Stimulated activated CD4-positive, alpha-beta T cell treated with anti-CD3 and anti-CD28 coated beads, Interleukin-4, amount 100 ng/mL, for 1 hour (primary cell): ENCODE measurements at regions not wholly inside any gene's neighbourhood (a gene's known extent, or its start where the extent isn't known, plus 50 kb on each side); places are given as distances from the start of the nearest gene placed in this dataset.
"Not testable (repeated sequence)": the region's sequence is repeated elsewhere in the genome, so short reads cannot be mapped to it uniquely, and the experiment has no call there.

Experiments
- DNase-seq: peaks from one replicate; pipeline ENCODE4 v3.0.0-alpha.2; 2020

- no peak for DNase-seq
These were observed 329.3 kb downstream of the TBL1XR1 start for GRCh38 chr3:176867681-176868663.

GRCh38 chr3:176861137-176861536 lies 336.1 kb downstream of the TBL1XR1 start:
- DNase-seq: no peak

- no peak for DNase-seq
These were observed 340.6 kb downstream of the TBL1XR1 start for GRCh38 chr3:176856721-176857120.

GRCh38 chr3:176855901-176856486 lies 341.3 kb downstream of the TBL1XR1 start:
- DNase-seq: no peak

GRCh38 chr3:176855213-176855612 lies 342.1 kb downstream of the TBL1XR1 start:
- DNase-seq: no peak

- no peak for DNase-seq
These were observed 346.8 kb downstream of the TBL1XR1 start for GRCh38 chr3:176850498-176850897.

GRCh38 chr3:176848431-176849214 lies 348.7 kb downstream of the TBL1XR1 start:
- DNase-seq: no peak

GRCh38 chr3:176842914-176843313 lies 354.4 kb downstream of the TBL1XR1 start:
- no peak for DNase-seq

- DNase-seq: no peak
These were observed 356.5 kb downstream of the TBL1XR1 start for GRCh38 chr3:176840641-176841286.

- no peak for DNase-seq
These were observed 357.4 kb downstream of the TBL1XR1 start for GRCh38 chr3:176839901-176840300.

- no peak for DNase-seq
These were observed 357.8 kb downstream of the TBL1XR1 start for GRCh38 chr3:176839466-176839865.

- DNase-seq: not testable (repeated sequence)
These were observed 370.0 kb downstream of the TBL1XR1 start for GRCh38 chr3:176827244-176827643.

GRCh38 chr3:176824811-176825210 lies 372.5 kb downstream of the TBL1XR1 start:
- no peak for DNase-seq

GRCh38 chr3:176820764-176821163 lies 376.5 kb downstream of the TBL1XR1 start:
- no peak for DNase-seq

- no peak for DNase-seq
These were observed 380.3 kb downstream of the TBL1XR1 start for GRCh38 chr3:176816937-176817336.

GRCh38 chr3:176814285-176814684 lies 383.0 kb downstream of the TBL1XR1 start:
- no peak for DNase-seq

- DNase-seq: no peak
These were observed 389.3 kb downstream of the TBL1XR1 start for GRCh38 chr3:176807938-176808337.

GRCh38 chr3:176799675-176800074 lies 397.6 kb downstream of the TBL1XR1 start:
- no peak for DNase-seq

- DNase-seq: no peak
These were observed 398.6 kb downstream of the TBL1XR1 start for GRCh38 chr3:176798680-176799079.

GRCh38 chr3:176796371-176796770 lies 400.9 kb downstream of the TBL1XR1 start:
- DNase-seq: no peak

GRCh38 chr3:176795891-176796290 lies 401.4 kb downstream of the TBL1XR1 start:
- DNase-seq: no peak

- no peak for DNase-seq
These were observed 402.9 kb downstream of the TBL1XR1 start for GRCh38 chr3:176794406-176794805.

GRCh38 chr3:176789947-176790346 lies 407.3 kb downstream of the TBL1XR1 start:
- no peak for DNase-seq
